H9 (cell line): ENCODE measurements at regions not wholly inside any gene's neighbourhood (a gene's known extent, or its start where the extent isn't known, plus 50 kb on each side); places are given as distances from the start of the nearest gene placed in this dataset.

Experiments
- DNase-seq: peaks from one replicate; pipeline ENCODE4 v3.0.0-alpha.2; 2017
- H2AFZ ChIP-seq: one replicate; pipeline ENCODE4 v1.6.1; 2013; ENCODE audit warnings: mild to moderate bottlenecking, low read length, control low read depth, moderate library complexity
- H2AK5ac ChIP-seq: 2 replicates; pipeline ENCODE4 v1.6.1; 2013; ENCODE audit warnings: low read length, control low read depth, mixed read lengths; ENCODE audit not compliant: insufficient read length
- H2BK120ac ChIP-seq: one replicate; pipeline ENCODE4 v1.6.1; 2013; ENCODE audit warnings: low read depth, mild to moderate bottlenecking, low read length, control low read depth, inconsistent platforms; ENCODE audit not compliant: poor library complexity, severe bottlenecking
- H2BK12ac ChIP-seq: 2 replicates; pipeline ENCODE4 v1.6.1; 2013; ENCODE audit warnings: low read length, control low read depth, mixed read lengths, low read depth; ENCODE audit not compliant: insufficient read length
- H2BK15ac ChIP-seq: 2 replicates; pipeline ENCODE4 v1.6.1; 2013; ENCODE audit warnings: low read depth, low read length, control low read depth
- H2BK20ac ChIP-seq: one replicate; pipeline ENCODE4 v1.6.1; 2013; ENCODE audit warnings: low read depth, mild to moderate bottlenecking, low read length, control low read depth, inconsistent platforms; ENCODE audit not compliant: poor library complexity, severe bottlenecking
- H2BK5ac ChIP-seq: 2 replicates; pipeline ENCODE4 v1.6.1; 2013; ENCODE audit warnings: low read length, control low read depth, mixed read lengths; ENCODE audit not compliant: insufficient read length
- H3K14ac ChIP-seq: 2 replicates; pipeline ENCODE4 v1.6.1; 2013; ENCODE audit warnings: low read length, control low read depth; ENCODE audit not compliant: insufficient read depth
- H3K18ac ChIP-seq: 2 replicates; pipeline ENCODE4 v1.6.1; 2013; ENCODE audit warnings: low read depth, mild to moderate bottlenecking, mixed read lengths, low read length, control low read depth; ENCODE audit not compliant: insufficient read length
- H3K23ac ChIP-seq: 2 replicates; pipeline ENCODE4 v1.6.1; 2013; ENCODE audit warnings: low read length, control low read depth, mixed read lengths, low read depth; ENCODE audit not compliant: insufficient read length
- H3K23me2 ChIP-seq: 2 replicates; pipeline ENCODE4 v1.6.1; 2013; ENCODE audit warnings: low read depth, mild to moderate bottlenecking, mixed read lengths, low read length, control low read depth; ENCODE audit not compliant: insufficient read length, poor library complexity, severe bottlenecking
- H3K27ac ChIP-seq: 2 replicates; pipeline ENCODE4 v1.5.1; 2013; ENCODE audit warnings: low read length, control low read depth, mixed read lengths, low read depth; ENCODE audit not compliant: insufficient read length
- H3K27me3 ChIP-seq: 2 replicates; pipeline ENCODE4 v1.6.1; 2013; ENCODE audit warnings: low read length, control low read depth, inconsistent platforms; ENCODE audit not compliant: insufficient read depth
- H3K4ac ChIP-seq: 2 replicates; pipeline ENCODE4 v1.6.1; 2013; ENCODE audit warnings: low read depth, mild to moderate bottlenecking, control low read depth, inconsistent platforms, low read length, moderate library complexity
- H3K4me1 ChIP-seq: 2 replicates; pipeline ENCODE4 v1.6.1; 2013; ENCODE audit warnings: low read length, control low read depth, inconsistent platforms; ENCODE audit not compliant: insufficient read depth
- H3K4me2 ChIP-seq: 2 replicates; pipeline ENCODE4 v1.6.1; 2013; ENCODE audit warnings: low read length, control low read depth, mixed read lengths; ENCODE audit not compliant: insufficient read length, insufficient read depth
- H3K56ac ChIP-seq: 2 replicates; pipeline ENCODE4 v1.6.1; 2013; ENCODE audit warnings: low read depth, mild to moderate bottlenecking, mixed read lengths, low read length, control low read depth; ENCODE audit not compliant: insufficient read length
- H3K79me1 ChIP-seq: 2 replicates; pipeline ENCODE4 v1.6.1; 2013; ENCODE audit warnings: low read depth, mild to moderate bottlenecking, moderate library complexity, low read length, control low read depth, inconsistent platforms; ENCODE audit not compliant: insufficient read depth, poor library complexity, severe bottlenecking
- H3K79me2 ChIP-seq: 2 replicates; pipeline ENCODE4 v1.6.1; 2013; ENCODE audit warnings: low read length, control low read depth, inconsistent platforms; ENCODE audit not compliant: insufficient read depth
- H3K9ac ChIP-seq: 2 replicates; pipeline ENCODE4 v1.6.1; 2013; ENCODE audit warnings: low read length, control low read depth, mixed read lengths; ENCODE audit not compliant: insufficient read length; ENCODE audit errors: extremely low read depth
- H3K9me3 ChIP-seq: one replicate; pipeline ENCODE4 v1.6.1; 2013; ENCODE audit warnings: low read depth, low read length, inconsistent platforms; ENCODE audit not compliant: control insufficient read depth
- H3T11ph ChIP-seq: one replicate; pipeline ENCODE4 v1.6.1; 2013; ENCODE audit warnings: mild to moderate bottlenecking, low read length, control low read depth, inconsistent platforms
- H4K20me1 ChIP-seq: one replicate; pipeline ENCODE4 v1.6.1; 2013; ENCODE audit not compliant: control insufficient read depth, insufficient read length, insufficient read depth
- H4K5ac ChIP-seq: 2 replicates; pipeline ENCODE4 v1.6.1; 2013; ENCODE audit warnings: low read depth, mild to moderate bottlenecking, mixed read lengths, low read length, control low read depth; ENCODE audit not compliant: insufficient read length
- H4K8ac ChIP-seq: replicated peaks from 2 replicates; pipeline ENCODE4 v1.6.1; 2013; ENCODE audit warnings: low read length, control low read depth, mixed read lengths, low read depth; ENCODE audit not compliant: insufficient read length
- H4K91ac ChIP-seq: 2 replicates; pipeline ENCODE4 v1.6.1; 2013; ENCODE audit warnings: low read depth, mild to moderate bottlenecking, moderate library complexity, mixed read lengths, low read length, control low read depth; ENCODE audit not compliant: insufficient read length
- H3K27ac Mint-ChIP-seq, 3 experiments: 2 replicates in 2 of 3; 3 replicates in 1 of 3; pipeline ENCODE4 v1.8.0; 2020 to 2021; ENCODE audit warnings: mixed read lengths in 3 of 3, mild to moderate bottlenecking in 1 of 3, moderate library complexity in 1 of 3
- H3K27me3 Mint-ChIP-seq: 2 replicates; pipeline ENCODE4 v1.8.0; 2021; ENCODE audit warnings: low read depth, mild to moderate bottlenecking, moderate library complexity, mixed read lengths
- H3K36me3 Mint-ChIP-seq, 3 experiments: 2 replicates in 2 of 3; 3 replicates in 1 of 3; pipeline ENCODE4 v1.8.0; 2020 to 2021; ENCODE audit warnings: low read depth in 3 of 3, mixed read lengths in 3 of 3; ENCODE audit not compliant: insufficient read depth in 1 of 3
- H3K4me1 Mint-ChIP-seq, 2 experiments: 2 replicates each; pipeline ENCODE4 v1.8.0; 2020; ENCODE audit warnings: mixed read lengths in 2 of 2
- H3K4me3 Mint-ChIP-seq, 2 experiments: 2 replicates in 1 of 2; 3 replicates in 1 of 2; pipeline ENCODE4 v1.8.0; 2020 to 2021; ENCODE audit warnings: mild to moderate bottlenecking in 2 of 2, mixed read lengths in 2 of 2, moderate library complexity in 1 of 2
- H3K9me3 Mint-ChIP-seq, 2 experiments: 2 replicates in 1 of 2; 3 replicates in 1 of 2; pipeline ENCODE4 v1.8.0; 2020; ENCODE audit warnings: mild to moderate bottlenecking in 2 of 2, mixed read lengths in 2 of 2, moderate library complexity in 1 of 2
- CTCF ChIP-seq: fragments of 200-600 bp; sonication (generic); conservative IDR thresholded peaks from 3 replicates; pipeline ENCODE4 v1.8.0; 2021; ENCODE audit warnings: antibody characterized with exemption, mild to moderate bottlenecking
- WGBS: extraction: QIAGEN DNeasy Blood & Tissue Kit; methylation state at CpG from one replicate; pipeline ENCODE4 v1.1.7; 2013; ENCODE audit warnings: missing lambda C conversion rate, low lambda C conversion rate, mixed read lengths; ENCODE audit not compliant: insufficient read length; ENCODE audit errors: extremely low coverage; 5-methylcytosine and 5-hydroxymethylcytosine counted together

- H3K27ac Mint-ChIP-seq, result no peak overlapping the region
Observed at GRCh38 chr4:53786632-53787031, 195.3 kb upstream of the LNX1 start.

More at GRCh38 chr4:53786632-53787031, 195.3 kb upstream of the LNX1 start:
- no peak overlapping the region for H3K18ac ChIP-seq
- no peak overlapping the region for H3K14ac ChIP-seq
- Mint-ChIP-seq H3K36me3 (no peaks in the 10 kb centered on the region), H3K4me3 (no peak overlapping the region), H3K4me1 (peaks cover 3 to 4% of the 10 kb centered on the region in 2 experiments; a peak in 3 of 4 replicates), H3K27me3 (peaks cover 4% of the 10 kb centered on the region), H3K9me3 (no peaks in the 10 kb centered on the region; a peak in 1 of 5 replicates)
- H3K79me1 ChIP-seq, result no peaks in the 10 kb centered on the region
- H2AK5ac ChIP-seq, result no peak overlapping the region
- no peak overlapping the region for H3K9ac ChIP-seq
- H3K23ac ChIP-seq, result no peak overlapping the region
- H2BK20ac ChIP-seq, result no peak overlapping the region
- no peak overlapping the region for H4K91ac ChIP-seq
- DNase-seq, result no peak
- no peaks in the 10 kb centered on the region for H3K79me2 ChIP-seq
- H4K20me1 ChIP-seq, result no peaks in the 10 kb centered on the region
- H3K9me3 ChIP-seq, result no peaks in the 10 kb centered on the region
- H2BK15ac ChIP-seq, result no peak overlapping the region
- no peak overlapping the region for H3K27ac ChIP-seq
- TF ChIP-seq CTCF, result no peak
- H3K4me1 ChIP-seq, result no peaks in the 10 kb centered on the region
- no peak overlapping the region for H2BK12ac ChIP-seq
- no peak overlapping the region for H3T11ph ChIP-seq
- no CpG with 5 or more reads among the region's 4 CpGs for WGBS
- H3K23me2 ChIP-seq, result no peaks in the 10 kb centered on the region
- no peak overlapping the region for H2BK120ac ChIP-seq
- H2AFZ ChIP-seq, result no peak overlapping the region
- H3K4ac ChIP-seq, result no peak overlapping the region
- no peak overlapping the region for H3K4me2 ChIP-seq
- H3K56ac ChIP-seq, result no peak overlapping the region
- H4K8ac ChIP-seq, result no peak overlapping the region
- H3K27me3 ChIP-seq, result no peaks in the 10 kb centered on the region
- H4K5ac ChIP-seq, result no peak overlapping the region
- no peak overlapping the region for H2BK5ac ChIP-seq
